Stimulated activated CD4-positive, alpha-beta T cell treated with anti-CD3 and anti-CD28 coated beads, Interleukin-12 subunit alpha, Interleukin-12 subunit beta, amount 100 ng/mL, for 48 hours (primary cell): ENCODE measurements at regions not wholly inside any gene's neighbourhood (a gene's known extent, or its start where the extent isn't known, plus 50 kb on each side); places are given as distances from the start of the nearest gene placed in this dataset.

Experiments
- DNase-seq, 3 donors: peaks; one replicate each; pipeline ENCODE4 v3.0.0-alpha.2; 2020; ENCODE audit warnings: low read depth in 2 of 3, low spot score in 1 of 3

GRCh38 chr4:129668092-129668491 is 572.1 kb downstream of the C4orf33 start:
- no peak for DNase-seq

GRCh38 chr4:129672941-129673340 is 577.0 kb downstream of the C4orf33 start:
- no peak for DNase-seq

GRCh38 chr4:129675036-129675435 is 579.1 kb downstream of the C4orf33 start:
- no peak for DNase-seq

- DNase-seq = no peak
Observed at GRCh38 chr4:129676934-129677333, 581.0 kb downstream of the C4orf33 start.

- no peak for DNase-seq
Observed at GRCh38 chr4:129682586-129682985, 586.6 kb downstream of the C4orf33 start.

DNA sequence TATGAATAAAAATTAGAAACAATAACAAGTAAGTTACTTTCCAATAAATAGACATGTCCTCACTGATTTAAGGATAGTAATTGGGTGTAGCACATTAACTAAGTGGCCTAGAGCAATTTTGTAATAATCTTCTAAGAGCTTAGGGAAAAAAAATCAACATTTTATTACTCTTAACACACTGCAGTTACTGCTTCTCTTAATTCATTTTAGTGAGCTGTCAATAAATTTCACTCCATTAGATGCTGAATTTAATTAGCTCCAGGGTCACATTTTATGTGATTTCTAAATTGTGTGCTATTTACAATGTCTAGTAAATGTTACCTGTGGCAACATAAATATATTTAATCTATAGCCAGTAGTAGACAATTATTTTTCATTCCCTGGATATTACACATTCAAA is 612.0 kb downstream of the C4orf33 start:
- no peak for DNase-seq

DNA sequence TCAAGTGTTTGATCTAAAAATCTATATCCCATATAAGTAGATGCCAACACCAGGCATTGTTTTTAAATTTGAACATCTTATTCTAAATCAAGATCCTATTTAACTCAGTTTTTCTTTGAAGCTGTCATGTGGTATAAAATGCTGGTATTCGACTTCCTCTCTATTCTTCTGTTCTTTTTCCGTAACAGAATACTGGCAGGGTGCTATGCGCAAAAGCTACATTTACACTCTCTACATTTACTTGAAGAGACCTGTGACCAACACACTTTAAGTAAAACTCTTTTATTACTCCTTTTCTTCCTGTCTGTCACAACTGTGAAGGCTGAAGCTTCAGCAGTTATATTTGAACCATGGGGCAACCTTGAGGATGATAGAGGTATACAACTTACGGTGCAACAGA is 612.8 kb downstream of the C4orf33 start:
- DNase-seq = no peak

- no peak for DNase-seq
Observed at GRCh38 chr4:129738175-129738574, 642.2 kb downstream of the C4orf33 start.

DNA sequence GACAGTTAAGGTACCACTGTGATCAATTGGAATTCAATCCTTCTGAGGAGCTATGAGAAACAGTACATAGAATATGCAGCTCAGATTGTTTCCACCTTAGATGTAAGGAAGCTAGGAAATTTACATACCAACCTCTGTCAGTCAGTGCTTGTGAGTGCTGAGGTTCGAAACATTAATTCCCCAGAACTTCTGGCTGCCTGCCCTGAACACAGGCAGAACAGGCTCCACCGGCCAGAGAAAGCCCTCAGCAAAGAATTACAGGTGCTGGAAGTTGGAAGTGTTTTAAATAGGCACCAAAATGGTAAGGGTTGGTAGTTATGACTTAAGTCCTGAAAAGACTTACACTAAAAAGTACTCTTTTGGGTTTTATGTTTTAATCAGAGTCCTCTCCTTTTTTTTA is 651.8 kb downstream of the C4orf33 start:
- DNase-seq = no peak

GRCh38 chr4:129748991-129749390 is 653.0 kb downstream of the C4orf33 start:
- DNase-seq = no peak

GRCh38 chr4:129751646-129752045 is 655.7 kb downstream of the C4orf33 start:
- no peak for DNase-seq

GRCh38 chr4:129783596-129783995 is 687.6 kb downstream of the C4orf33 start:
- no peak for DNase-seq

- DNase-seq = no peak
Observed at GRCh38 chr4:129788486-129788885, 692.5 kb downstream of the C4orf33 start.

- DNase-seq = no peak
Observed at GRCh38 chr4:129804461-129804981, 708.6 kb downstream of the C4orf33 start.

GRCh38 chr4:129806986-129807385 is 711.0 kb downstream of the C4orf33 start:
- DNase-seq = no peak

GRCh38 chr4:129808242-129808641 is 712.3 kb downstream of the C4orf33 start:
- no peak for DNase-seq

GRCh38 chr4:129821073-129821472 is 725.1 kb downstream of the C4orf33 start:
- DNase-seq = no peak

DNA sequence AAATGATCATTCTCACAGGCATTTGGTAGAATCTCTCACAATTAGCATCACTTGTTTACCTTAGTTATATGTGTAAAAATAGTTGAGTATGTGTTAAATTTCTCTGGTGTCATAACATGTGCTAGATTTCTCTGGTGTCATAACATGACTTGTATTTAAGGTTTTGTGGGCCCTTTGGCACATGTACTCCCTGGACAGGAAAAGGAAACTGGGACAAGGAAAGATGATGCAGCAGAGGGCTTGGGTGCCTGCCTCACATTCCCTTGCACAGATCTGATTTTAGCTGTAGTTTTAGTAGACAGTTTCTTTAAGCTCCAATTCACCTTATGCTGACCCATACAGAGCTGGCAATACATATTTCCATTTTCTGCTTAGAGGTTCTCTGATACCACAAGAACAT is 726.0 kb downstream of the C4orf33 start:
- DNase-seq = no peak

DNA sequence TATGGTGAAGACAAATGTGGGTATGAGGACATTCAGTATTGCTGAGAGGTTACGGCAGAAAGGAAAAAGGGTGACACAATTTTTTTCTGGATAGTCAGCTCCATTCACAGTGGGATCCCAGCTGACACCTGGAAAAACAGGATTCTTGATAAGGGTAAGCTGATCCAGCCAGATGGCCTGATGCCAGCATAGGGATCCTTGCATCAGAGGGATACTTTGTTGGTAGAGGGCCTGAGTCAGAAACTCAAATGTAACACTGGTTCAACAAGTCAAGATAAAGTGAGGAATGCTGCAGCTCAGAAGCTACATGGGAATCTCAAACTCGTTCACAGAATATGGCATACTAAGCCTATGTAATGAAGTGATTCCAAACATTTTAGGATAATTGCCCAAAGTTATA is 726.7 kb downstream of the C4orf33 start:
- DNase-seq = no peak

GRCh38 chr4:129823105-129823504 is 727.2 kb downstream of the C4orf33 start:
- no peak for DNase-seq

- DNase-seq = no peak
Observed at GRCh38 chr4:129829373-129829772, 733.4 kb downstream of the C4orf33 start.

DNA sequence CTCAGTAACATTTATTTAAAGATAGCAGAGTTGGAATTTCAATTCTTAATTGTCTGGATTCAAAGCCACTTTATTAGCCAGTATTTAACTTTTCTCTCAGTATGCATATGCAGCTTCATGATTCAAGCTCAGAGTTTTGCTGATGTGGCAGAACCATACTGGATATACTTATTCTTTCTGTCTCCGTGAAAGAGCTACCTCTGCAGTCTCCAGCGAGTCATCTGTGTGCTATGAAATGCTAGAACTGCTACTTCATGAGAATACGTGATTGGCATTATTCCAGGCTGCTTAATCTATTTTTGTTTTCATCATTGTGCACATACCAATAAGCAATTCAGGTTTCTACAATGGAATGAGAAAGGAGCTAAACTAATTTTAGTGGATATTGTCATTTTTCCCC is 743.7 kb downstream of the C4orf33 start:
- DNase-seq = no peak

DNA sequence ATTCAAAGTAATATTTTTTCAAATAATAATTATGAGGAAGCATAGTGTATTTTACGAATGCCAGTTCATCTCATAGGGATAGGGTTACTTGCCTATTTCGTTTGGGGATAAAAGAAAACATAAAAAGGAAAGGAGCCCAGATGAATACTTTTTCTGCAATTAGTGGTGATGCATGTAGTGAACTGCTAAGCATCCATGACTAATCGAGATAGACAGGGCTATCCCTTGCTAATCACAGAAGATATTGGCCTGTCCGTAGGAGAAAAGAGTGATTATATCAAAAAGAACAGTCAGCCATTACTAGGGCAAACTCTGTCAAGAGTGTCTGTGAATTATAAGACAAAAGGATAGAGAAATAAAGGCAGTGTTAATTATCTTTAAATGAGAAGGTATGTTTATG is 746.1 kb downstream of the C4orf33 start:
- no peak for DNase-seq

DNA sequence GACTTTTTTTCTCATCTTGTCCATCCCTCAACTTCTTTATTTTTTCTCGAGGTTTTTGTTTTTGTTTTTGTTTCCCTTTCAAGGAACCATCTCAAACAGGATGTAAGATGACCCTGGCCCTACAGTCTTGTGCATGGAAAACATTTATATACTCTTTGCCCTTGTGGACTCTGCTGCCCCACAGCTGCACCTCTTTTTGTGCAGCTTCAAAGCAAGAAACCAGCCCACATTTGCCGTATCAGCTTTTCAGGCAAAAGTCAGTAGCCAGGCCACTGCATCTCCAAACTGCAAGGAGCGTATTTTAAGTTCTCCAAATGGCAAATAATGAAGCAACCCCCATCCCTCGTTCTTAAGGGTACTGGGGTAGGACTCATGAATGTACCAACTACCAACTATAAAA is 756.5 kb downstream of the C4orf33 start:
- no peak for DNase-seq
